GM18519 (cell line): ENCODE measurements at regions not wholly inside any gene's neighbourhood (a gene's known extent, or its start where the extent isn't known, plus 50 kb on each side); places are given as distances from the start of the nearest gene placed in this dataset.
"Not testable (repeated sequence)": the region's sequence is repeated elsewhere in the genome, so short reads cannot be mapped to it uniquely, and the experiment has no call there.

Experiments used
- ATAC-seq: cut with Tn5 transposase; IDR thresholded peaks from one replicate; pipeline ENCODE4 v1.9.1; 2021; ENCODE audit warnings: mild to moderate bottlenecking, moderate library complexity; ENCODE audit not compliant: unreplicated experiment, low FRiP score

GRCh38 chr7:159335181-159335926 lies 190.7 kb upstream of the VIPR2 start:
- ATAC-seq = not testable (repeated sequence)

- not testable (repeated sequence) for ATAC-seq
These were observed 188.3 kb upstream of the VIPR2 start for GRCh38 chr7:159332854-159333479.

GRCh38 chr7:159331462-159331861 lies 186.8 kb upstream of the VIPR2 start:
- ATAC-seq = no peak

- no peak for ATAC-seq
These were observed 185.2 kb upstream of the VIPR2 start for GRCh38 chr7:159329818-159330378.

- ATAC-seq = no peak
These were observed 183.4 kb upstream of the VIPR2 start for GRCh38 chr7:159328096-159328495.

- ATAC-seq = no peak
These were observed 178.7 kb upstream of the VIPR2 start for GRCh38 chr7:159323359-159323758.

- no peak for ATAC-seq
These were observed 176.6 kb upstream of the VIPR2 start for GRCh38 chr7:159321278-159321677.

- ATAC-seq = no peak
These were observed 174.2 kb upstream of the VIPR2 start for GRCh38 chr7:159318682-159319351.

- no peak for ATAC-seq
These were observed 172.6 kb upstream of the VIPR2 start for GRCh38 chr7:159317294-159317693.

- ATAC-seq = no peak
These were observed 166.5 kb upstream of the VIPR2 start for GRCh38 chr7:159311172-159311494.

GRCh38 chr7:159310457-159311171 lies 165.9 kb upstream of the VIPR2 start:
- ATAC-seq = no peak

GRCh38 chr7:159309214-159309613 lies 164.5 kb upstream of the VIPR2 start:
- not testable (repeated sequence) for ATAC-seq

GRCh38 chr7:159306012-159306411 lies 161.3 kb upstream of the VIPR2 start:
- ATAC-seq = no peak

- ATAC-seq = not testable (repeated sequence)
These were observed 160.5 kb upstream of the VIPR2 start for GRCh38 chr7:159305185-159305584.

- not testable (repeated sequence) for ATAC-seq
These were observed 158.8 kb upstream of the VIPR2 start for GRCh38 chr7:159303510-159303909.

GRCh38 chr7:159296093-159296681 lies 151.5 kb upstream of the VIPR2 start:
- ATAC-seq = no peak

GRCh38 chr7:159286487-159286886 lies 141.8 kb upstream of the VIPR2 start:
- ATAC-seq = not testable (repeated sequence)

- ATAC-seq = no peak
These were observed 136.9 kb upstream of the VIPR2 start for GRCh38 chr7:159281573-159281972.

GRCh38 chr7:159280008-159280407 lies 135.3 kb upstream of the VIPR2 start:
- ATAC-seq = no peak

- ATAC-seq = no peak
These were observed 128.1 kb upstream of the VIPR2 start for GRCh38 chr7:159272739-159273138.
